ENCODE measurements at regions not wholly inside any gene's neighbourhood (a gene's known extent, or its start where the extent isn't known, plus 50 kb on each side); places are given as distances from the start of the nearest gene placed in this dataset.

GRCh38 chr21:38186661-38187270 lies 70.0 kb upstream of the KCNJ15 start:
- intact Hi-C loops (cut with DNase I): no loop called here
- WGBS, 4 donors: 91 to 99% (median 96%) methylated on average over 1 of the region's 1 CpG

GRCh38 chr21:38188037-38188436 lies 68.8 kb upstream of the KCNJ15 start:
- Histone ChIP-seq H3K4me3 (no peak overlapping the region), H3K36me3 (no peaks in the 10 kb centered on the region), H3K9me3 (peaks cover 0 to 36% (median 9%) of the 10 kb centered on the region in 12 donors), H3K27ac (no peak overlapping the region), H3K27me3 (no peaks in the 10 kb centered on the region), H3K4me1 (peaks cover 0 to 6% (median 0%) of the 10 kb centered on the region in 12 donors)
- DNase-seq: no peak
- no peak for ATAC-seq
- no peak for TF ChIP-seq POLR2A (IDR thresholded peaks at IDR 0.05)
- intact Hi-C loops (cut with DNase I): no loop called here
- whole genome bisulfite sequencing, 4 donors: 90 to 94% (median 93%) methylated on average over 1 of the region's 1 CpG

More at GRCh38 chr21:38186661-38187270, 70.0 kb upstream of the KCNJ15 start:
- Histone ChIP-seq H3K4me1 (peaks cover 0 to 6% (median 0%) of the 10 kb centered on the region in 12 donors), H3K27me3 (no peaks in the 10 kb centered on the region), H3K4me3 (no peak overlapping the region), H3K27ac (no peak overlapping the region), H3K36me3 (no peaks in the 10 kb centered on the region), H3K9me3 (peaks cover 0 to 36% (median 9%) of the 10 kb centered on the region in 12 donors)
- DNase-seq (no peak), ATAC-seq (no peak)
- TF ChIP-seq CTCF (IDR thresholded peaks at IDR 0.05): no peak
- no peak for TF ChIP-seq POLR2A (IDR thresholded peaks at IDR 0.05)

GRCh38 chr21:38196036-38196435 lies 60.8 kb upstream of the KCNJ15 start:
- TF ChIP-seq POLR2A (IDR thresholded peaks at IDR 0.05) (no peak), CTCF (IDR thresholded peaks at IDR 0.05) (no peak)
- peak in 3 of 4 donors; percentile 59 to 70 (median 65) for ATAC-seq

GRCh38 chr21:38202811-38203210 lies 54.0 kb upstream of the KCNJ15 start:
- TF ChIP-seq CTCF (IDR thresholded peaks at IDR 0.05) (no peak), POLR2A (IDR thresholded peaks at IDR 0.05) (no peak)
- ATAC-seq (no peak), DNase-seq (no peak)
- H3K27me3 ChIP-seq: peaks cover 0 to 14% (median 0%) of the 10 kb centered on the region in 9 donors
- H3K9me3 ChIP-seq: no peaks in the 10 kb centered on the region
- no peaks in the 10 kb centered on the region for H3K4me1 ChIP-seq
- H3K27ac ChIP-seq: no peak overlapping the region
- H3K36me3 ChIP-seq: no peaks in the 10 kb centered on the region
- intact Hi-C loops (cut with DNase I): no loop called here
- no peak overlapping the region for H3K4me3 ChIP-seq

More at GRCh38 chr21:38196036-38196435, 60.8 kb upstream of the KCNJ15 start:
- H3K27me3 ChIP-seq: no peaks in the 10 kb centered on the region
- H3K36me3 ChIP-seq: no peaks in the 10 kb centered on the region
- peaks cover 0 to 25% (median 2%) of the 10 kb centered on the region in 12 donors for H3K9me3 ChIP-seq
- 40 to 62% (median 52%) methylated on average over 2 of the region's 2 CpGs for WGBS, 4 donors
- no peak overlapping the region for H3K4me3 ChIP-seq
- H3K4me1 ChIP-seq: no peaks in the 10 kb centered on the region
- intact Hi-C loops (cut with DNase I): no loop called here
- DNase-seq: peak in 2 of 5 donors; percentile 36 to 43
- peak overlapping the region in 1 of 12 donors; percentile 32 for H3K27ac ChIP-seq

GRCh38 chr21:38203229-38203628 lies 53.6 kb upstream of the KCNJ15 start:
- 79 to 92% (median 84%) methylated on average over 5 to 7 of the region's 7 CpGs for WGBS, 4 donors
- no peak overlapping the region for H3K4me3 ChIP-seq
- intact Hi-C loops (cut with DNase I): no loop called here
- H3K4me1 ChIP-seq: no peaks in the 10 kb centered on the region
- ATAC-seq (no peak), DNase-seq (no peak)
- H3K36me3 ChIP-seq: no peaks in the 10 kb centered on the region
- H3K27me3 ChIP-seq: peaks cover 0 to 17% (median 0%) of the 10 kb centered on the region in 9 donors
- no peak overlapping the region for H3K27ac ChIP-seq
- no peak for TF ChIP-seq CTCF (IDR thresholded peaks at IDR 0.05)
- no peak for TF ChIP-seq POLR2A (IDR thresholded peaks at IDR 0.05)
- H3K9me3 ChIP-seq: no peaks in the 10 kb centered on the region

Measured in heart left ventricle (tissue), 16 donors.